Neural cell (in vitro differentiated cells): ENCODE measurements at regions not wholly inside any gene's neighbourhood (a gene's known extent, or its start where the extent isn't known, plus 50 kb on each side); places are given as distances from the start of the nearest gene placed in this dataset.

Experiments used
- H2AFZ ChIP-seq: fragments of 200-600, 300-800 bp; sonication (generic), shearing (Covaris generic); 2 replicates; pipeline ENCODE4 v1.6.0; 2014; ENCODE audit warnings: low read depth, mild to moderate bottlenecking, antibody characterized with exemption, low read length, moderate library complexity
- H3F3A ChIP-seq: fragments of 200-600 bp; shearing (Covaris generic); 2 replicates; pipeline ENCODE4 v1.6.1; 2016; ENCODE audit warnings: mild to moderate bottlenecking, moderate library complexity, mixed read lengths, antibody characterized with exemption, low read length; ENCODE audit not compliant: insufficient read depth, poor library complexity, severe bottlenecking
- H3K27ac ChIP-seq: fragments of 200-600, 300-800 bp; sonication (generic), shearing (Covaris generic); 2 replicates; pipeline ENCODE4 v1.5.1; 2014; ENCODE audit warnings: mild to moderate bottlenecking, low read length, moderate library complexity
- H3K27me3 ChIP-seq: fragments of 300-800, 200-600 bp; sonication (generic), shearing (Covaris generic); 2 replicates; pipeline ENCODE4 v1.6.0; 2014; ENCODE audit warnings: mild to moderate bottlenecking, low read depth, low read length, moderate library complexity; ENCODE audit not compliant: insufficient read depth
- H3K36me3 ChIP-seq: fragments of 300-800, 200-600 bp; sonication (generic), shearing (Covaris generic); 2 replicates; pipeline ENCODE4 v1.5.1; 2014; ENCODE audit warnings: mild to moderate bottlenecking, antibody characterized with exemption, low read length, moderate library complexity; ENCODE audit not compliant: insufficient read depth
- H3K4me2 ChIP-seq: fragments of 300-800, 200-600 bp; sonication (generic), shearing (Covaris generic); 2 replicates; pipeline ENCODE4 v1.6.0; 2014; ENCODE audit warnings: mild to moderate bottlenecking, low read length
- H3K4me3 ChIP-seq: fragments of 300-800, 200-600 bp; sonication (generic), shearing (Covaris generic); 2 replicates; pipeline ENCODE4 v1.5.1; 2014; ENCODE audit warnings: mild to moderate bottlenecking, low read length, moderate library complexity
- H3K79me2 ChIP-seq: fragments of 200-600 bp; shearing (Covaris generic); replicated peaks from 2 replicates; pipeline ENCODE4 v1.6.0; 2014; ENCODE audit warnings: mild to moderate bottlenecking, low read length, moderate library complexity; ENCODE audit not compliant: insufficient read depth
- H3K9ac ChIP-seq: fragments of 300-800, 200-600 bp; sonication (generic), shearing (Covaris generic); 2 replicates; pipeline ENCODE4 v1.6.1; 2016; ENCODE audit warnings: mild to moderate bottlenecking, low read length, mixed read lengths
- H3K9me2 ChIP-seq: fragments of 200-600 bp; shearing (Covaris generic); 2 replicates; pipeline ENCODE4 v1.6.1; 2016; ENCODE audit warnings: mild to moderate bottlenecking, low read length, mixed read lengths; ENCODE audit not compliant: insufficient read depth
- H3K9me3 ChIP-seq: fragments of 200-600, 300-800 bp; sonication (generic), shearing (Covaris generic); 2 replicates; pipeline ENCODE4 v1.6.1; 2016; ENCODE audit warnings: mild to moderate bottlenecking, mixed run types, low read length, moderate library complexity, mixed read lengths
- H4K20me1 ChIP-seq: fragments of 200-600 bp; shearing (Covaris generic); 2 replicates; pipeline ENCODE4 v1.6.1; 2016; ENCODE audit warnings: mild to moderate bottlenecking, mixed run types; ENCODE audit not compliant: insufficient read depth
- CTCF ChIP-seq: fragments of 450-650 bp; IDR thresholded peaks from 2 replicates; pipeline ENCODE4 v1.5.1; 2014; ENCODE audit warnings: antibody characterized with exemption, mild to moderate bottlenecking, moderate library complexity; ENCODE audit not compliant: poor library complexity, severe bottlenecking
- EZH2 ChIP-seq: fragments of 200-600, 300-800 bp; shearing (Covaris generic), sonication (generic); IDR thresholded peaks from 2 replicates; pipeline ENCODE4 v1.6.1; 2014; ENCODE audit warnings: antibody characterized with exemption, low read length, borderline replicate concordance, mild to moderate bottlenecking; ENCODE audit not compliant: insufficient read depth, poor library complexity, severe bottlenecking
- MXI1 ChIP-seq: fragments of 450-650 bp; conservative IDR thresholded peaks from 2 replicates; pipeline ENCODE4 v1.6.1; 2014; ENCODE audit warnings: antibody characterized with exemption, mild to moderate bottlenecking; ENCODE audit not compliant: poor library complexity, severe bottlenecking
- POLR2AphosphoS5 ChIP-seq: IDR thresholded peaks from 2 replicates; pipeline ENCODE4 v1.6.1; 2012
- RAD21 ChIP-seq: fragments of 450-650 bp; conservative IDR thresholded peaks from 2 replicates; pipeline ENCODE4 v1.6.1; 2014; ENCODE audit warnings: antibody characterized with exemption, mild to moderate bottlenecking, moderate library complexity
- TAF1 ChIP-seq: IDR thresholded peaks from 2 replicates; pipeline ENCODE4 v1.6.1; 2012; ENCODE audit warnings: low read depth
- TF ChIP-seq, protein P1 (sequence below): IDR thresholded peaks from 2 replicates; pipeline ENCODE4 v1.6.1; 2012; ENCODE audit warnings: borderline replicate concordance

- H3K4me3 ChIP-seq, result no peak overlapping the region
- no peaks in the 10 kb centered on the region for H3K36me3 ChIP-seq
- no peaks in the 10 kb centered on the region for H3F3A ChIP-seq
- no peaks in the 10 kb centered on the region for H3K79me2 ChIP-seq
- no peaks in the 10 kb centered on the region for H3K9me3 ChIP-seq
- no peak overlapping the region for H3K27ac ChIP-seq
- no peak for TF ChIP-seq TAF1
- TF ChIP-seq RAD21, result no peak
- TF ChIP-seq CTCF, result no peak
- TF ChIP-seq MXI1, result no peak
- TF ChIP-seq EZH2, result no peak
- no peak overlapping the region for H3K9ac ChIP-seq
- H2AFZ ChIP-seq, result no peak overlapping the region
- H3K4me2 ChIP-seq, result no peak overlapping the region
- no peaks in the 10 kb centered on the region for H3K9me2 ChIP-seq
- no peaks in the 10 kb centered on the region for H4K20me1 ChIP-seq
- no peaks in the 10 kb centered on the region for H3K27me3 ChIP-seq
These were observed 921.5 kb downstream of the TLE4 start for GRCh38 chr9:80493258-80493657.

- Histone ChIP-seq H3K36me3 (no peaks in the 10 kb centered on the region), H4K20me1 (no peaks in the 10 kb centered on the region), H3F3A (no peaks in the 10 kb centered on the region), H3K9me2 (no peaks in the 10 kb centered on the region), H3K27ac (no peak overlapping the region), H3K4me2 (no peak overlapping the region), H3K79me2 (no peaks in the 10 kb centered on the region), H2AFZ (no peak overlapping the region), H3K9me3 (no peaks in the 10 kb centered on the region), H3K9ac (no peak overlapping the region), H3K4me3 (no peak overlapping the region), H3K27me3 (no peaks in the 10 kb centered on the region)
- TF ChIP-seq CTCF (no peak), MXI1 (no peak), POLR2AphosphoS5 (no peak)
- TF ChIP-seq, protein P1, sequence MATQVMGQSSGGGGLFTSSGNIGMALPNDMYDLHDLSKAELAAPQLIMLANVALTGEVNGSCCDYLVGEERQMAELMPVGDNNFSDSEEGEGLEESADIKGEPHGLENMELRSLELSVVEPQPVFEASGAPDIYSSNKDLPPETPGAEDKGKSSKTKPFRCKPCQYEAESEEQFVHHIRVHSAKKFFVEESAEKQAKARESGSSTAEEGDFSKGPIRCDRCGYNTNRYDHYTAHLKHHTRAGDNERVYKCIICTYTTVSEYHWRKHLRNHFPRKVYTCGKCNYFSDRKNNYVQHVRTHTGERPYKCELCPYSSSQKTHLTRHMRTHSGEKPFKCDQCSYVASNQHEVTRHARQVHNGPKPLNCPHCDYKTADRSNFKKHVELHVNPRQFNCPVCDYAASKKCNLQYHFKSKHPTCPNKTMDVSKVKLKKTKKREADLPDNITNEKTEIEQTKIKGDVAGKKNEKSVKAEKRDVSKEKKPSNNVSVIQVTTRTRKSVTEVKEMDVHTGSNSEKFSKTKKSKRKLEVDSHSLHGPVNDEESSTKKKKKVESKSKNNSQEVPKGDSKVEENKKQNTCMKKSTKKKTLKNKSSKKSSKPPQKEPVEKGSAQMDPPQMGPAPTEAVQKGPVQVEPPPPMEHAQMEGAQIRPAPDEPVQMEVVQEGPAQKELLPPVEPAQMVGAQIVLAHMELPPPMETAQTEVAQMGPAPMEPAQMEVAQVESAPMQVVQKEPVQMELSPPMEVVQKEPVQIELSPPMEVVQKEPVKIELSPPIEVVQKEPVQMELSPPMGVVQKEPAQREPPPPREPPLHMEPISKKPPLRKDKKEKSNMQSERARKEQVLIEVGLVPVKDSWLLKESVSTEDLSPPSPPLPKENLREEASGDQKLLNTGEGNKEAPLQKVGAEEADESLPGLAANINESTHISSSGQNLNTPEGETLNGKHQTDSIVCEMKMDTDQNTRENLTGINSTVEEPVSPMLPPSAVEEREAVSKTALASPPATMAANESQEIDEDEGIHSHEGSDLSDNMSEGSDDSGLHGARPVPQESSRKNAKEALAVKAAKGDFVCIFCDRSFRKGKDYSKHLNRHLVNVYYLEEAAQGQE, result no peak
These were observed 920.5 kb downstream of the TLE4 start for GRCh38 chr9:80492221-80492620.
